ENCODE measurements at regions not wholly inside any gene's neighbourhood (a gene's known extent, or its start where the extent isn't known, plus 50 kb on each side); places are given as distances from the start of the nearest gene placed in this dataset.

- TF ChIP-seq, protein P1, sequence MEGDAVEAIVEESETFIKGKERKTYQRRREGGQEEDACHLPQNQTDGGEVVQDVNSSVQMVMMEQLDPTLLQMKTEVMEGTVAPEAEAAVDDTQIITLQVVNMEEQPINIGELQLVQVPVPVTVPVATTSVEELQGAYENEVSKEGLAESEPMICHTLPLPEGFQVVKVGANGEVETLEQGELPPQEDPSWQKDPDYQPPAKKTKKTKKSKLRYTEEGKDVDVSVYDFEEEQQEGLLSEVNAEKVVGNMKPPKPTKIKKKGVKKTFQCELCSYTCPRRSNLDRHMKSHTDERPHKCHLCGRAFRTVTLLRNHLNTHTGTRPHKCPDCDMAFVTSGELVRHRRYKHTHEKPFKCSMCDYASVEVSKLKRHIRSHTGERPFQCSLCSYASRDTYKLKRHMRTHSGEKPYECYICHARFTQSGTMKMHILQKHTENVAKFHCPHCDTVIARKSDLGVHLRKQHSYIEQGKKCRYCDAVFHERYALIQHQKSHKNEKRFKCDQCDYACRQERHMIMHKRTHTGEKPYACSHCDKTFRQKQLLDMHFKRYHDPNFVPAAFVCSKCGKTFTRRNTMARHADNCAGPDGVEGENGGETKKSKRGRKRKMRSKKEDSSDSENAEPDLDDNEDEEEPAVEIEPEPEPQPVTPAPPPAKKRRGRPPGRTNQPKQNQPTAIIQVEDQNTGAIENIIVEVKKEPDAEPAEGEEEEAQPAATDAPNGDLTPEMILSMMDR (IDR thresholded peaks at IDR 0.05) = no peak
- no peaks in the 10 kb centered on the region for H3K36me3 ChIP-seq
- no peaks in the 10 kb centered on the region for H3K9me3 ChIP-seq
- H3K4me3 ChIP-seq = no peak overlapping the region
- intact Hi-C loops (cut with DNase I) = no loop called here
- DNase-seq = no peak
- no peak overlapping the region for H3K27ac ChIP-seq
- H3K4me1 ChIP-seq = no peaks in the 10 kb centered on the region
- H3K27me3 ChIP-seq = no peaks in the 10 kb centered on the region
- no peak overlapping the region for H3K9ac ChIP-seq (ENCODE audit: low read depth in 2 of 2, low read length in 2 of 2)
These were observed 144.9 kb downstream of the HGF start for GRCh38 chr7:81624650-81625631.

DNA sequence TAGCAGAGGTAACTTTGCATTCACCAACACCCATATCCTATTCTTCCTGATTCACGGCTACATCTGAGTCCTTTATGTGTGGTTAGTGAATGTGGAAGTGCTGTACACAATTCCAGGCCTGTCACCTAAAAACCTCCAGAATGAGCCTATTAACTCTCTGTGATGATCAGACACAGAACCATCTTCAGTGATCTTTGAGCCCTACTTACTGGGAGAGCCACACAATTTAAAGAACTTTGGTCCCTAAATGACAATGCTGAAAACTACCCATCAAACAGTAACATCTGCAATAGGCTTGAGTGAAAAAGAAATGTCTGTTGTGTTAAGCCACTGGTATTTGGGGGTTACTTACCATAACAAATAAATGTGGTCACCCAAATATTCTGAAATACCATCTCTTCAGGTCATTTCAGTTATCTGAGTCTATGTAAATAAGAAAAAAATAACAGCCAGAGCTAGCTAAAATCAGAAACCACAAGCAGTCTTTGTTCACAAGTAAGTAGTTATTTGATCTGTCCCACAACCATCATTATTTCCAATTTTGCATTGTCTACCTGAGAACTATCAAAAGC, 145.7 kb downstream of the HGF start:
- no peaks in the 10 kb centered on the region for H3K27me3 ChIP-seq
- intact Hi-C loops (cut with DNase I) = no loop called here
- TF ChIP-seq, protein P1 (IDR thresholded peaks at IDR 0.05) = no peak
- no peaks in the 10 kb centered on the region for H3K36me3 ChIP-seq
- H3K4me3 ChIP-seq = no peak overlapping the region
- DNase-seq = no peak
- no peaks in the 10 kb centered on the region for H3K9me3 ChIP-seq
- no peak overlapping the region for H3K9ac ChIP-seq (ENCODE audit: low read depth in 2 of 2, low read length in 2 of 2)
- H3K4me1 ChIP-seq = no peaks in the 10 kb centered on the region
- no peak overlapping the region for H3K27ac ChIP-seq

DNA sequence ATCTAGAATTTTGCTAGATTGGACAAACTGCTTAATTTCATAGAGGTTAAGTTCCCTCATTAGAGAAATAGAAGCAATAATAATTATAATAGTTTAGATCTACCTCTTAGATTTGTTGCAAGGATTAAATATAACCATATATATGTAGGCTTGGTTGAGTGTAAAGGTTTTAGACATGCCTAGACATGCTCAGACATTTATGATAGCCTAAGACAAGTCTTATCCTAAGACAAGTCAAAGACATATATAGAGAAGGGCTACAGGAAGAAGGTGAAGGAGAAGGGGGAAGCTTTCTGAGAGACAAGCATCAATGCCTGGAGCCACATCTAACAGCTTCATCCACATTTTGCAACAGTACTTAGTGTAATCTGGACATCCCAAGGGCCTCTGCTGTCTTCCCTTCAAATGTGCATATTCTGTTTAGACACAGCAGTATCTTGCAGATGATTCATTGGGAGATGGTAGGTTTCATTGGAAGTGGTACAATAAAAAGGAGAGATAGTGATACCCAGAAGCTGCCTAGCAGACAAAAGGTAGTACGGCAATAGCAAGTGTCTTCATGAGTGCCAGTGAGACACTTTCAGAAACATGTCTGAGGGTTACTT, 146.5 kb downstream of the HGF start:
- Histone ChIP-seq H3K27ac (no peak overlapping the region), H3K4me3 (no peak overlapping the region), H3K9ac (ENCODE audit: low read depth in 2 of 2, low read length in 2 of 2) (no peak overlapping the region), H3K36me3 (no peaks in the 10 kb centered on the region), H3K4me1 (no peaks in the 10 kb centered on the region), H3K27me3 (no peaks in the 10 kb centered on the region), H3K9me3 (no peaks in the 10 kb centered on the region)
- intact Hi-C loops (cut with DNase I) = no loop called here
- no peak for DNase-seq
- TF ChIP-seq, protein P1 (IDR thresholded peaks at IDR 0.05) = no peak

DNA sequence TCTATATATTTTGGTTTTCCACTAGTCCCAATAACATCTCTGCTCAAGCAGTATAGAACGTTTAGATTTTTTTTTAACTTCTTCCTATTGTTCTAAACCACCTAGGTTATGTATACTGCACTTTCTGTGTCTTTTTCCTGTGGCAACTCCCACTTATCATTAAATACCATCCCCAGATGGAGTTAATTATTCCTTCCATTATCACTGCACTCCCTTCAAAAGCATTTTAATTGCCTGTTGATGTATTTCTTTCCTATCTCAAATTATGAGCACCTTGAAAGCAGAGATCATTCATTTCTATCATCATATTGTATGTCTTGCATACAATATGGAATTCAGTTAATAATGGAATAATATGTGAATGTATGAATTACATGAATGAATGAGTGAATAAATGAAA, 148.0 kb downstream of the HGF start:
- Histone ChIP-seq H3K4me3 (no peak overlapping the region), H3K4me1 (no peaks in the 10 kb centered on the region), H3K27me3 (no peaks in the 10 kb centered on the region), H3K27ac (no peak overlapping the region), H3K9me3 (no peaks in the 10 kb centered on the region), H3K36me3 (no peaks in the 10 kb centered on the region), H3K9ac (ENCODE audit: low read depth in 2 of 2, low read length in 2 of 2) (no peak overlapping the region)
- intact Hi-C loops (cut with DNase I) = no loop called here
- DNase-seq = no peak
- TF ChIP-seq, protein P1 (IDR thresholded peaks at IDR 0.05) = no peak

DNA sequence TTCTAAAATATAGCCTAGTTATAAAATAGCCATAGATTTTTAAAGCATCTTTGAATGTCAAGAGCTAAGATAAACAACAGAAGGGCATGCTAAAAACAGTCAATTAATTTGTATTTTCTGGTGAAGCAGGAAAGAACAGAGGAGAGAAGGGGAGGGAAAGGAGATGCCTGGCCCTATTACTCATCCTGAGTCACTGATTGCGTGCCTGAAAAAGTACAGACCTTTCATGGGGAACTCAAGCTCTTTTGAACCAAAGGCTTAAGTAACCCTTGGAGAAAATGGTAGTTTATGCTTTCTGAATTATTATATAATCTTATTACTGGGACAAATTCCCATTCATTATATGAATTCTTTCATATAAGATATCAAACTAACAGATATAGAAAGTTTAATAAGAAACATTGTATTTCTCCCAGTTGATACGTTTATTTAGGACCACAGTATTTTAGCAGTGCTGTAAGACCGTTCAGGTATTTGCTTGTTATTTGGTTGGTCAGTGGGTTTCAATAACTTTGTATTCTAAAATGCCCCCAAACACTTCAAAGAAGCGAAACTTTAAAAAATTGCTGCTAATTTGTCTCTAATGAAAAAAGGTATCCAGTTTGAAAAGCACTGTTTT, 151.3 kb downstream of the HGF start:
- TF ChIP-seq, protein P1 (IDR thresholded peaks at IDR 0.05) = no peak
- H3K9ac ChIP-seq (ENCODE audit: low read depth in 2 of 2, low read length in 2 of 2) = no peak overlapping the region
- H3K36me3 ChIP-seq = no peaks in the 10 kb centered on the region

More for the DNA sequence above, 151.3 kb downstream of the HGF start:
- Histone ChIP-seq H3K4me1 (no peaks in the 10 kb centered on the region), H3K4me3 (no peak overlapping the region), H3K27ac (no peak overlapping the region), H3K27me3 (no peaks in the 10 kb centered on the region), H3K9me3 (no peaks in the 10 kb centered on the region)
- intact Hi-C loops (cut with DNase I) = no loop called here
- no peak for DNase-seq
